Activated naive CD4-positive, alpha-beta T cell treated with anti-CD3 and anti-CD28 coated beads, Interleukin-2, amount 50 U/mL, for 72 hours (primary cell): ENCODE measurements at regions not wholly inside any gene's neighbourhood (a gene's known extent, or its start where the extent isn't known, plus 50 kb on each side); places are given as distances from the start of the nearest gene placed in this dataset.
"Not testable (repeated sequence)": the region's sequence is repeated elsewhere in the genome, so short reads cannot be mapped to it uniquely, and the experiment has no call there.

Experiments used
- ATAC-seq, 2 donors: fragments of 150-1000 bp; cut with Tn5 transposase; 2 replicates each; pipeline ENCODE4 v1.10.0; 2021; ENCODE audit warnings: mild to moderate bottlenecking in 2 of 2, moderate library complexity in 2 of 2
- DNase-seq, 2 donors: peaks; one replicate each; pipeline ENCODE4 v3.0.0; 2021 to 2022; ENCODE audit warnings: low spot score in 2 of 2
- H3K27ac Mint-ChIP-seq, 2 donors: one replicate each; pipeline ENCODE4 v1.8.0; 2022; ENCODE audit warnings: mild to moderate bottlenecking in 2 of 2, mixed read lengths in 2 of 2
- H3K36me3 Mint-ChIP-seq, 2 donors: one replicate each; pipeline ENCODE4 v1.8.0; 2022; ENCODE audit warnings: mixed read lengths in 2 of 2
- H3K9me3 Mint-ChIP-seq, 2 donors: one replicate each; pipeline ENCODE4 v1.8.0; 2022; ENCODE audit warnings: mixed read lengths in 2 of 2

GRCh38 chr5:121581588-121581987 is 270.1 kb upstream of the FTMT start:
- Mint-ChIP-seq H3K36me3 (no peaks in the 10 kb centered on the region), H3K9me3 (peaks cover 11 to 19% of the 10 kb centered on the region in 2 donors), H3K27ac (no peak overlapping the region)
- ATAC-seq (no peak), DNase-seq (no peak)

GRCh38 chr5:121596882-121597281 is 254.8 kb upstream of the FTMT start:
- ATAC-seq (no peak), DNase-seq (no peak)
- Mint-ChIP-seq H3K36me3 (no peaks in the 10 kb centered on the region), H3K9me3 (peaks cover 8 to 22% of the 10 kb centered on the region in 2 donors), H3K27ac (no peak overlapping the region)

GRCh38 chr5:121608826-121609225 is 242.9 kb upstream of the FTMT start:
- Mint-ChIP-seq H3K36me3 (no peaks in the 10 kb centered on the region), H3K27ac (no peak overlapping the region), H3K9me3 (peaks cover 22 to 23% of the 10 kb centered on the region in 2 donors)
- no peak for ATAC-seq
- no peak for DNase-seq

GRCh38 chr5:121624035-121624434 is 227.6 kb upstream of the FTMT start:
- Mint-ChIP-seq H3K9me3 (peaks cover 3 to 5% of the 10 kb centered on the region in 2 donors), H3K27ac (no peak overlapping the region), H3K36me3 (no peaks in the 10 kb centered on the region)
- DNase-seq = no peak
- no peak for ATAC-seq

GRCh38 chr5:121628783-121629182 is 222.9 kb upstream of the FTMT start:
- Mint-ChIP-seq H3K9me3 (peaks cover under 1 to 12% of the 10 kb centered on the region in 2 donors), H3K27ac (no peak overlapping the region), H3K36me3 (no peaks in the 10 kb centered on the region)
- no peak for ATAC-seq
- DNase-seq = no peak

- ATAC-seq = no peak
- Mint-ChIP-seq H3K9me3 (peaks cover 3 to 14% of the 10 kb centered on the region in 2 donors), H3K36me3 (no peaks in the 10 kb centered on the region)
These were observed 221.3 kb upstream of the FTMT start for GRCh38 chr5:121630402-121630801.

GRCh38 chr5:121634946-121635345 is 216.7 kb upstream of the FTMT start:
- H3K36me3 Mint-ChIP-seq = no peaks in the 10 kb centered on the region
- ATAC-seq = no peak
- no peak for DNase-seq
- H3K9me3 Mint-ChIP-seq = peaks cover 10 to 13% of the 10 kb centered on the region in 2 donors
- H3K27ac Mint-ChIP-seq = no peak overlapping the region

More at GRCh38 chr5:121630402-121630801, 221.3 kb upstream of the FTMT start:
- no peak for DNase-seq
- no peak overlapping the region for H3K27ac Mint-ChIP-seq

GRCh38 chr5:121638126-121638525 is 213.6 kb upstream of the FTMT start:
- DNase-seq (no peak), ATAC-seq (no peak)
- Mint-ChIP-seq H3K27ac (no peak overlapping the region), H3K36me3 (no peaks in the 10 kb centered on the region), H3K9me3 (peaks cover 19 to 26% of the 10 kb centered on the region in 2 donors)

GRCh38 chr5:121640298-121640697 is 211.4 kb upstream of the FTMT start:
- peaks cover 15 to 29% of the 10 kb centered on the region in 2 donors for H3K9me3 Mint-ChIP-seq
- no peak overlapping the region for H3K27ac Mint-ChIP-seq
- DNase-seq (no peak), ATAC-seq (no peak)
- no peaks in the 10 kb centered on the region for H3K36me3 Mint-ChIP-seq

GRCh38 chr5:121658221-121658620 is 193.5 kb upstream of the FTMT start:
- H3K27ac Mint-ChIP-seq = no peak overlapping the region
- peaks cover 0 to 7% of the 10 kb centered on the region in 2 donors for H3K36me3 Mint-ChIP-seq
- peaks cover 13 to 16% of the 10 kb centered on the region in 2 donors for H3K9me3 Mint-ChIP-seq
- ATAC-seq (no peak), DNase-seq (no peak)

GRCh38 chr5:121660142-121660541 is 191.5 kb upstream of the FTMT start:
- Mint-ChIP-seq H3K27ac (no peak overlapping the region), H3K9me3 (peaks cover 25 to 26% of the 10 kb centered on the region in 2 donors), H3K36me3 (peaks cover 0 to 7% of the 10 kb centered on the region in 2 donors)
- no peak for ATAC-seq
- no peak for DNase-seq

GRCh38 chr5:121665542-121665941 is 186.1 kb upstream of the FTMT start:
- not testable (repeated sequence) for ATAC-seq, DNase-seq, H3K36me3 Mint-ChIP-seq, H3K27ac Mint-ChIP-seq
- H3K9me3 Mint-ChIP-seq = peaks cover 26 to 34% of the 10 kb centered on the region in 2 donors

GRCh38 chr5:121667292-121667691 is 184.4 kb upstream of the FTMT start:
- peaks cover 26 to 31% of the 10 kb centered on the region in 2 donors for H3K9me3 Mint-ChIP-seq
- H3K36me3 Mint-ChIP-seq = peaks cover 0 to 5% of the 10 kb centered on the region in 2 donors
- DNase-seq (no peak), ATAC-seq (no peak)
- H3K27ac Mint-ChIP-seq = no peak overlapping the region

- Mint-ChIP-seq H3K9me3 (peaks cover 18 to 25% of the 10 kb centered on the region in 2 donors), H3K36me3 (no peaks in the 10 kb centered on the region), H3K27ac (peak overlapping the region in 1 of 2 donors; percentile 19)
- DNase-seq (no peak), ATAC-seq (no peak)
These were observed 183.0 kb upstream of the FTMT start for GRCh38 chr5:121668635-121669034.

GRCh38 chr5:121671624-121672023 is 180.1 kb upstream of the FTMT start:
- ATAC-seq (no peak), DNase-seq (no peak)
- Mint-ChIP-seq H3K9me3 (peaks cover 5 to 16% of the 10 kb centered on the region in 2 donors), H3K27ac (no peak overlapping the region), H3K36me3 (no peaks in the 10 kb centered on the region)

- DNase-seq = no peak
- H3K36me3 Mint-ChIP-seq = no peaks in the 10 kb centered on the region
- no peak for ATAC-seq
- H3K27ac Mint-ChIP-seq = no peak overlapping the region
- H3K9me3 Mint-ChIP-seq = peaks cover 7 to 22% of the 10 kb centered on the region in 2 donors
These were observed 175.8 kb upstream of the FTMT start for GRCh38 chr5:121675924-121676323.

- ATAC-seq (no peak), DNase-seq (no peak)
- no peak overlapping the region for H3K27ac Mint-ChIP-seq
- no peaks in the 10 kb centered on the region for H3K36me3 Mint-ChIP-seq
- peaks cover 23 to 29% of the 10 kb centered on the region in 2 donors for H3K9me3 Mint-ChIP-seq
These were observed 170.3 kb upstream of the FTMT start for GRCh38 chr5:121681229-121681855.

- H3K27ac Mint-ChIP-seq = no peak overlapping the region
- ATAC-seq (no peak), DNase-seq (no peak)
- no peaks in the 10 kb centered on the region for H3K36me3 Mint-ChIP-seq
- H3K9me3 Mint-ChIP-seq = peaks cover 10 to 14% of the 10 kb centered on the region in 2 donors
These were observed 163.6 kb upstream of the FTMT start for GRCh38 chr5:121688126-121688525.
